T-helper 17 cell (primary cell): ENCODE measurements at regions not wholly inside any gene's neighbourhood (a gene's known extent, or its start where the extent isn't known, plus 50 kb on each side); places are given as distances from the start of the nearest gene placed in this dataset.

Source experiments
- ATAC-seq: fragments of 150-1000 bp; cut with Tn5 transposase; 2 replicates; pipeline ENCODE4 v1.10.0; 2021; ENCODE audit warnings: mild to moderate bottlenecking, moderate library complexity
- DNase-seq, 3 donors: peaks; one replicate each; pipeline versions ENCODE4 v3.0.0 to v3.0.0-alpha.2; 2020 to 2021
- H3K9me3 ChIP-seq: one replicate; pipeline ENCODE4 v1.7.0; 2013; ENCODE audit warnings: low read length, mild to moderate bottlenecking; ENCODE audit not compliant: control insufficient read depth, poor library complexity, severe bottlenecking
- H3K27ac Mint-ChIP-seq: one replicate; pipeline ENCODE4 v1.8.0; 2022; ENCODE audit warnings: mild to moderate bottlenecking, moderate library complexity, mixed read lengths
- H3K27me3 Mint-ChIP-seq: one replicate; pipeline ENCODE4 v1.8.0; 2022; ENCODE audit warnings: mixed read lengths
- H3K36me3 Mint-ChIP-seq: one replicate; pipeline ENCODE4 v1.8.0; 2022; ENCODE audit warnings: low read depth, mixed read lengths
- H3K4me1 Mint-ChIP-seq: one replicate; pipeline ENCODE4 v1.8.0; 2022; ENCODE audit warnings: mild to moderate bottlenecking, mixed read lengths
- H3K4me3 Mint-ChIP-seq: one replicate; pipeline ENCODE4 v1.8.0; 2022; ENCODE audit warnings: mild to moderate bottlenecking, moderate library complexity, mixed read lengths

GRCh38 chr4:130812117-130812765 is 1716.3 kb downstream of the C4orf33 start:
- no peaks in the 10 kb centered on the region for H3K27me3 Mint-ChIP-seq
- no peak overlapping the region for H3K27ac Mint-ChIP-seq
- H3K36me3 Mint-ChIP-seq: no peaks in the 10 kb centered on the region

GRCh38 chr4:130814896-130815295 is 1718.9 kb downstream of the C4orf33 start:
- H3K36me3 Mint-ChIP-seq: no peaks in the 10 kb centered on the region
- no peak for ATAC-seq

More at GRCh38 chr4:130812117-130812765, 1716.3 kb downstream of the C4orf33 start:
- no peaks in the 10 kb centered on the region for H3K9me3 ChIP-seq
- DNase-seq (no peak), ATAC-seq (no peak)
- Mint-ChIP-seq H3K4me3 (no peak overlapping the region), H3K4me1 (no peaks in the 10 kb centered on the region)

GRCh38 chr4:130820448-130820847 is 1724.5 kb downstream of the C4orf33 start:
- Mint-ChIP-seq H3K27me3 (no peaks in the 10 kb centered on the region), H3K27ac (no peak overlapping the region), H3K4me3 (no peak overlapping the region), H3K4me1 (no peaks in the 10 kb centered on the region), H3K36me3 (no peaks in the 10 kb centered on the region)
- no peaks in the 10 kb centered on the region for H3K9me3 ChIP-seq
- ATAC-seq: no peak
- DNase-seq: no peak

More at GRCh38 chr4:130814896-130815295, 1718.9 kb downstream of the C4orf33 start:
- H3K27me3 Mint-ChIP-seq: no peaks in the 10 kb centered on the region
- no peak for DNase-seq
- H3K4me1 Mint-ChIP-seq: no peaks in the 10 kb centered on the region
- no peak overlapping the region for H3K27ac Mint-ChIP-seq
- no peak overlapping the region for H3K4me3 Mint-ChIP-seq
- H3K9me3 ChIP-seq: no peaks in the 10 kb centered on the region

GRCh38 chr4:130825284-130825683 is 1729.3 kb downstream of the C4orf33 start:
- DNase-seq (no peak), ATAC-seq (no peak)
- H3K36me3 Mint-ChIP-seq: no peaks in the 10 kb centered on the region
- H3K4me1 Mint-ChIP-seq: no peaks in the 10 kb centered on the region
- no peak overlapping the region for H3K27ac Mint-ChIP-seq
- no peaks in the 10 kb centered on the region for H3K27me3 Mint-ChIP-seq
- H3K4me3 Mint-ChIP-seq: no peak overlapping the region
- H3K9me3 ChIP-seq: no peaks in the 10 kb centered on the region

GRCh38 chr4:130850019-130850524 is 1754.1 kb downstream of the C4orf33 start:
- ATAC-seq (no peak), DNase-seq (no peak)
- no peaks in the 10 kb centered on the region for H3K27me3 Mint-ChIP-seq
- no peak overlapping the region for H3K27ac Mint-ChIP-seq
- H3K4me1 Mint-ChIP-seq: no peaks in the 10 kb centered on the region
- no peaks in the 10 kb centered on the region for H3K9me3 ChIP-seq
- no peaks in the 10 kb centered on the region for H3K36me3 Mint-ChIP-seq
- H3K4me3 Mint-ChIP-seq: no peak overlapping the region

- H3K4me1 Mint-ChIP-seq: no peaks in the 10 kb centered on the region
These were observed 1755.2 kb downstream of the C4orf33 start for GRCh38 chr4:130851107-130851506.

GRCh38 chr4:130851932-130852331 is 1756.0 kb downstream of the C4orf33 start:
- Mint-ChIP-seq H3K27me3 (no peaks in the 10 kb centered on the region), H3K4me3 (no peak overlapping the region), H3K27ac (no peak overlapping the region), H3K4me1 (no peaks in the 10 kb centered on the region), H3K36me3 (no peaks in the 10 kb centered on the region)
- ATAC-seq (no peak), DNase-seq (no peak)
- no peaks in the 10 kb centered on the region for H3K9me3 ChIP-seq

More at GRCh38 chr4:130851107-130851506, 1755.2 kb downstream of the C4orf33 start:
- Mint-ChIP-seq H3K36me3 (no peaks in the 10 kb centered on the region), H3K27me3 (no peaks in the 10 kb centered on the region), H3K4me3 (no peak overlapping the region), H3K27ac (no peak overlapping the region)
- ATAC-seq (no peak), DNase-seq (no peak)
- no peaks in the 10 kb centered on the region for H3K9me3 ChIP-seq

- no peak for DNase-seq
- H3K4me3 Mint-ChIP-seq: no peak overlapping the region
- H3K36me3 Mint-ChIP-seq: no peaks in the 10 kb centered on the region
These were observed 1759.6 kb downstream of the C4orf33 start for GRCh38 chr4:130855533-130855932.

GRCh38 chr4:130859991-130860390 is 1764.0 kb downstream of the C4orf33 start:
- H3K27ac Mint-ChIP-seq: no peak overlapping the region
- no peak overlapping the region for H3K4me3 Mint-ChIP-seq
- no peaks in the 10 kb centered on the region for H3K4me1 Mint-ChIP-seq
- H3K27me3 Mint-ChIP-seq: no peaks in the 10 kb centered on the region
- no peaks in the 10 kb centered on the region for H3K9me3 ChIP-seq
- ATAC-seq: no peak
- DNase-seq: no peak
- no peaks in the 10 kb centered on the region for H3K36me3 Mint-ChIP-seq

More at GRCh38 chr4:130855533-130855932, 1759.6 kb downstream of the C4orf33 start:
- Mint-ChIP-seq H3K27me3 (no peaks in the 10 kb centered on the region), H3K4me1 (no peaks in the 10 kb centered on the region), H3K27ac (no peak overlapping the region)
- H3K9me3 ChIP-seq: no peaks in the 10 kb centered on the region
- ATAC-seq: no peak

GRCh38 chr4:130896920-130897319 is 1801.0 kb downstream of the C4orf33 start:
- Mint-ChIP-seq H3K27ac (no peak overlapping the region), H3K36me3 (no peaks in the 10 kb centered on the region), H3K4me3 (no peak overlapping the region), H3K27me3 (no peaks in the 10 kb centered on the region), H3K4me1 (no peaks in the 10 kb centered on the region)
- ATAC-seq (no peak), DNase-seq (no peak)
- H3K9me3 ChIP-seq: no peaks in the 10 kb centered on the region

- Mint-ChIP-seq H3K4me1 (no peaks in the 10 kb centered on the region), H3K27ac (no peak overlapping the region), H3K27me3 (no peaks in the 10 kb centered on the region), H3K4me3 (no peak overlapping the region), H3K36me3 (no peaks in the 10 kb centered on the region)
- DNase-seq (no peak), ATAC-seq (no peak)
- H3K9me3 ChIP-seq: no peaks in the 10 kb centered on the region
These were observed 1805.4 kb downstream of the C4orf33 start for GRCh38 chr4:130901321-130901720.

GRCh38 chr4:130922955-130923354 is 1827.0 kb downstream of the C4orf33 start:
- H3K36me3 Mint-ChIP-seq: no peaks in the 10 kb centered on the region
- ATAC-seq (no peak), DNase-seq (no peak)
- H3K9me3 ChIP-seq: no peaks in the 10 kb centered on the region
- H3K4me1 Mint-ChIP-seq: no peaks in the 10 kb centered on the region
- H3K27me3 Mint-ChIP-seq: no peaks in the 10 kb centered on the region
- no peak overlapping the region for H3K27ac Mint-ChIP-seq
- no peak overlapping the region for H3K4me3 Mint-ChIP-seq

- H3K4me1 Mint-ChIP-seq: no peaks in the 10 kb centered on the region
- DNase-seq (no peak), ATAC-seq (no peak)
- H3K27ac Mint-ChIP-seq: no peak overlapping the region
- H3K4me3 Mint-ChIP-seq: no peak overlapping the region
- no peaks in the 10 kb centered on the region for H3K9me3 ChIP-seq
- no peaks in the 10 kb centered on the region for H3K36me3 Mint-ChIP-seq
- H3K27me3 Mint-ChIP-seq: no peaks in the 10 kb centered on the region
These were observed 1859.6 kb downstream of the C4orf33 start for GRCh38 chr4:130955520-130955919.

GRCh38 chr4:130985371-130985770 is 1889.4 kb downstream of the C4orf33 start:
- H3K4me3 Mint-ChIP-seq: no peak overlapping the region
- ATAC-seq: no peak
- H3K27ac Mint-ChIP-seq: no peak overlapping the region
- H3K27me3 Mint-ChIP-seq: no peaks in the 10 kb centered on the region
- no peaks in the 10 kb centered on the region for H3K36me3 Mint-ChIP-seq
- H3K9me3 ChIP-seq: no peaks in the 10 kb centered on the region
- no peak for DNase-seq
- no peaks in the 10 kb centered on the region for H3K4me1 Mint-ChIP-seq
